ENCODE measurements at regions not wholly inside any gene's neighbourhood (a gene's known extent, or its start where the extent isn't known, plus 50 kb on each side); places are given as distances from the start of the nearest gene placed in this dataset.

DNA sequence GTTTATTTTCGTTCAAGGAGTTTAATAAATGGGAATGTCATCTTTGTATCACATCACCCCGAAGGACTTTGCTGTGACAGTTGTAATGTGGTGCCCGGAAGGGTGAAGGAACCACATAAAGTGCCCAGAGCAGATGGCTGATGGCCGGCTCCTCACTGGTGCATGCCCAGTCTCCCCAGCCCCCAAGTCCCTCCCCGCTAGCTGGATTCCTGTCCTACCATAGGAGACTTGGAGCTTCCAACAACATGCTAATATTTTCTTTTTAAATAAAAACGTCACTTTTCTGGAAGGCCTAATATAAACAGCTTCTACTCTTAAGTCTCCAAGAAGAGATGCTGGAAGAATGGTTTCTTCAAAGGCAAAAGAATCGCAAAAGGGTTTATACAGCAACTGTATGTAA is 273.9 kb upstream of the LRTM1 start:
- TF ChIP-seq, protein P1, sequence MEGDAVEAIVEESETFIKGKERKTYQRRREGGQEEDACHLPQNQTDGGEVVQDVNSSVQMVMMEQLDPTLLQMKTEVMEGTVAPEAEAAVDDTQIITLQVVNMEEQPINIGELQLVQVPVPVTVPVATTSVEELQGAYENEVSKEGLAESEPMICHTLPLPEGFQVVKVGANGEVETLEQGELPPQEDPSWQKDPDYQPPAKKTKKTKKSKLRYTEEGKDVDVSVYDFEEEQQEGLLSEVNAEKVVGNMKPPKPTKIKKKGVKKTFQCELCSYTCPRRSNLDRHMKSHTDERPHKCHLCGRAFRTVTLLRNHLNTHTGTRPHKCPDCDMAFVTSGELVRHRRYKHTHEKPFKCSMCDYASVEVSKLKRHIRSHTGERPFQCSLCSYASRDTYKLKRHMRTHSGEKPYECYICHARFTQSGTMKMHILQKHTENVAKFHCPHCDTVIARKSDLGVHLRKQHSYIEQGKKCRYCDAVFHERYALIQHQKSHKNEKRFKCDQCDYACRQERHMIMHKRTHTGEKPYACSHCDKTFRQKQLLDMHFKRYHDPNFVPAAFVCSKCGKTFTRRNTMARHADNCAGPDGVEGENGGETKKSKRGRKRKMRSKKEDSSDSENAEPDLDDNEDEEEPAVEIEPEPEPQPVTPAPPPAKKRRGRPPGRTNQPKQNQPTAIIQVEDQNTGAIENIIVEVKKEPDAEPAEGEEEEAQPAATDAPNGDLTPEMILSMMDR (IDR thresholded peaks at IDR 0.05) = no peak
- TF ChIP-seq FOXP1 (CRISPR knock-in tag; IDR thresholded peaks at IDR 0.05; ENCODE audit: borderline replicate concordance) = no peak
